WTC11 (cell line): ENCODE measurements at regions not wholly inside any gene's neighbourhood (a gene's known extent, or its start where the extent isn't known, plus 50 kb on each side); places are given as distances from the start of the nearest gene placed in this dataset.

Source experiments
- ATAC-seq: fragments of 200-7000 bp; cut with Tn5 transposase; 2 replicates; pipeline ENCODE4 v1.10.0; 2021; ENCODE audit warnings: mild to moderate bottlenecking, moderate library complexity
- CTCF ChIA-PET: fragments of 300-600 bp; sonication (Branson Sonifier 250); formaldehyde crosslinking; loops from one replicate; lab custom pipeline; 2021; ENCODE audit warnings: antibody characterized with exemption; lab: Charles Lee
- POLR2A ChIA-PET: fragments of 350-600 bp; sonication (Branson Sonifier 250); formaldehyde crosslinking; loops from one replicate; lab custom pipeline; 2021; ENCODE audit warnings: antibody characterized with exemption; lab: Charles Lee
- DNase-seq: peaks from one replicate; pipeline ENCODE4 v3.0.0; 2021; ENCODE audit warnings: low spot score
- H3K27ac Mint-ChIP-seq: 2 replicates; pipeline ENCODE4 v1.8.0; 2021; ENCODE audit warnings: mixed read lengths
- H3K27me3 Mint-ChIP-seq: 2 replicates; pipeline ENCODE4 v1.8.0; 2021; ENCODE audit warnings: low read depth, mild to moderate bottlenecking, moderate library complexity, mixed read lengths
- H3K36me3 Mint-ChIP-seq: 2 replicates; pipeline ENCODE4 v1.8.0; 2021; ENCODE audit warnings: mixed read lengths
- H3K4me1 Mint-ChIP-seq: 2 replicates; pipeline ENCODE4 v1.8.0; 2022; ENCODE audit warnings: mixed read lengths
- H3K4me3 Mint-ChIP-seq: 2 replicates; pipeline ENCODE4 v1.8.0; 2021; ENCODE audit warnings: mild to moderate bottlenecking, moderate library complexity, mixed read lengths
- H3K9me3 Mint-ChIP-seq: 2 replicates; pipeline ENCODE4 v1.8.0; 2021; ENCODE audit warnings: mixed read lengths
- CBFB ChIP-seq: sonication (generic); formaldehyde crosslinking; IDR thresholded peaks from 2 replicates; pipeline ENCODE4 v1.8.1; 2022; ENCODE audit warnings: mild to moderate bottlenecking, low read depth, missing genetic modification reagents
- CREM ChIP-seq: sonication (generic); formaldehyde crosslinking; IDR thresholded peaks from 2 replicates; pipeline ENCODE4 v1.8.1; 2022; ENCODE audit warnings: mild to moderate bottlenecking, missing genetic modification reagents, moderate library complexity
- EMX1 ChIP-seq: fragments of 250-450 bp; sonication (Bioruptor Pico); IDR thresholded peaks from 2 replicates; pipeline ENCODE4 v1.8.0; 2021; ENCODE audit warnings: mild to moderate bottlenecking
- ESRRA ChIP-seq: sonication (generic); formaldehyde crosslinking; IDR thresholded peaks from 2 replicates; pipeline ENCODE4 v1.8.1; 2022; ENCODE audit warnings: mild to moderate bottlenecking, missing genetic modification reagents, borderline replicate concordance
- FOXJ3 ChIP-seq: sonication (generic); formaldehyde crosslinking; IDR thresholded peaks from 2 replicates; pipeline ENCODE4 v1.9.0; 2021; ENCODE audit warnings: missing genetic modification reagents, mild to moderate bottlenecking, borderline replicate concordance
- FOXK1 ChIP-seq: sonication (generic); formaldehyde crosslinking; IDR thresholded peaks from 2 replicates; pipeline ENCODE4 v1.8.0; 2022; ENCODE audit warnings: mild to moderate bottlenecking, moderate library complexity, missing genetic modification reagents
- GTF2I ChIP-seq: fragments of 250-450 bp; sonication (Bioruptor Pico); conservative IDR thresholded peaks from 2 replicates; pipeline ENCODE4 v1.4.0; 2021; ENCODE audit warnings: mild to moderate bottlenecking
- HMGA2 ChIP-seq: fragments of 250-450 bp; sonication (Bioruptor Pico); IDR thresholded peaks from 2 replicates; pipeline ENCODE4 v1.4.0; 2021; ENCODE audit warnings: mild to moderate bottlenecking, moderate library complexity
- KAT7 ChIP-seq: sonication (generic); formaldehyde crosslinking; IDR thresholded peaks from 2 replicates; pipeline ENCODE4 v1.8.1; 2023; ENCODE audit warnings: missing genetic modification reagents, mild to moderate bottlenecking, borderline replicate concordance
- PRRX2 ChIP-seq: fragments of 250-450 bp; sonication (Bioruptor Pico); IDR thresholded peaks from 2 replicates; pipeline ENCODE4 v1.8.0; 2021; ENCODE audit warnings: mild to moderate bottlenecking
- TEAD1 ChIP-seq: sonication (generic); formaldehyde crosslinking; IDR thresholded peaks from 2 replicates; pipeline ENCODE4 v1.8.0; 2022; ENCODE audit warnings: mild to moderate bottlenecking, missing genetic modification reagents
- TEAD4 ChIP-seq: sonication (generic); formaldehyde crosslinking; IDR thresholded peaks from 2 replicates; pipeline ENCODE4 v1.8.0; 2022; ENCODE audit warnings: mild to moderate bottlenecking, missing genetic modification reagents
- ZBTB21 ChIP-seq: sonication (generic); formaldehyde crosslinking; IDR thresholded peaks from 2 replicates; pipeline ENCODE4 v1.8.1; 2023; ENCODE audit warnings: mild to moderate bottlenecking, missing genetic modification reagents, borderline replicate concordance
- ZNF281 ChIP-seq: sonication (generic); formaldehyde crosslinking; IDR thresholded peaks from 2 replicates; pipeline ENCODE4 v1.8.0; 2023; ENCODE audit warnings: mild to moderate bottlenecking, missing genetic modification reagents
- ZNF317 ChIP-seq: sonication (generic); formaldehyde crosslinking; IDR thresholded peaks from 2 replicates; pipeline ENCODE4 v1.8.1; 2023; ENCODE audit warnings: low read depth, mild to moderate bottlenecking, moderate library complexity, missing genetic modification reagents, borderline replicate concordance
- ZNF396 ChIP-seq: fragments of 250-450 bp; sonication (Bioruptor Pico); IDR thresholded peaks from 2 replicates; pipeline ENCODE4 v1.8.0; 2021; ENCODE audit warnings: mild to moderate bottlenecking, moderate library complexity, borderline replicate concordance
- TF ChIP-seq, protein P1 (sequence below): fragments of 250-450 bp; sonication (Bioruptor Pico); conservative IDR thresholded peaks from 2 replicates; pipeline ENCODE4 v1.9.0; 2021; ENCODE audit warnings: mild to moderate bottlenecking
- TF ChIP-seq, protein P2 (sequence below): sonication (generic); formaldehyde crosslinking; IDR thresholded peaks from 2 replicates; pipeline ENCODE4 v1.8.1; 2023; ENCODE audit warnings: mild to moderate bottlenecking, missing genetic modification reagents
- TF ChIP-seq, protein P3 (sequence below): sonication (generic); formaldehyde crosslinking; IDR thresholded peaks from 2 replicates; pipeline ENCODE4 v1.8.0; 2023; ENCODE audit warnings: missing genetic modification reagents, mild to moderate bottlenecking, borderline replicate concordance
- TF ChIP-seq, protein P4 (sequence below): fragments of 200-600 bp; IDR thresholded peaks from 2 replicates; pipeline ENCODE4 v1.8.0; 2022; ENCODE audit warnings: antibody characterized with exemption

- TF ChIP-seq ZNF396 (CRISPR knock-in tag) (no peak), EMX1 (CRISPR knock-in tag) (no peak), GTF2I (CRISPR knock-in tag) (no peak), KAT7 (no peak), FOXK1 (no peak)
Observed at GRCh38 chr16:51881731-51882130, 665.2 kb downstream of the TOX3 start (continued).

- no peak for ATAC-seq
Observed at GRCh38 chr16:51880776-51881175, 666.2 kb downstream of the TOX3 start.

DNA sequence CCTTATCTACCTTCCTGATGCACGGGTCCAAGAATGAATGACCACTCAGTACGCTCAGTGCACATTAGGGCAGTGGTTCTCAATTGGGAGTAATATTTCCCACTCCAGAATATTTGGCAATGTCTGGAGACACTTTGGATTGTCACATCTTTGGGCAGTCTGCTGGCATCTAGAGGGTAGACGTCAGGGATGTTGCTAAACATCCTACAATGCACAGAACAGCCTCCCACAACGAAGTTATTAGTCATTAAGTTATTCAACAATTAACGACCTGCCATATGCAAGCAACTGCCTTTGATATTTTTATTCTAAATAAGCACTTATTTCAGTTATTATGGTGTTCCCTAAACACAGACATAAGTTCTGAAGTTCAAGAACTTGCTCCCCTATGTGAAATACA lies 669.3 kb downstream of the TOX3 start:
- H3K4me3 Mint-ChIP-seq: no peak overlapping the region
- no peak overlapping the region for H3K27ac Mint-ChIP-seq
- peaks cover 5% of the 10 kb centered on the region; the same call in 1 of the 2 replicates for H3K9me3 Mint-ChIP-seq
- H3K36me3 Mint-ChIP-seq: no peaks in the 10 kb centered on the region
- ATAC-seq (no peak), DNase-seq (no peak)
- TF ChIP-seq ZNF281 (CRISPR knock-in tag) (no peak), EMX1 (CRISPR knock-in tag) (no peak), CBFB (CRISPR knock-in tag) (no peak), ESRRA (CRISPR knock-in tag) (no peak), ZNF317 (CRISPR knock-in tag) (no peak)
- TF ChIP-seq, protein P1, sequence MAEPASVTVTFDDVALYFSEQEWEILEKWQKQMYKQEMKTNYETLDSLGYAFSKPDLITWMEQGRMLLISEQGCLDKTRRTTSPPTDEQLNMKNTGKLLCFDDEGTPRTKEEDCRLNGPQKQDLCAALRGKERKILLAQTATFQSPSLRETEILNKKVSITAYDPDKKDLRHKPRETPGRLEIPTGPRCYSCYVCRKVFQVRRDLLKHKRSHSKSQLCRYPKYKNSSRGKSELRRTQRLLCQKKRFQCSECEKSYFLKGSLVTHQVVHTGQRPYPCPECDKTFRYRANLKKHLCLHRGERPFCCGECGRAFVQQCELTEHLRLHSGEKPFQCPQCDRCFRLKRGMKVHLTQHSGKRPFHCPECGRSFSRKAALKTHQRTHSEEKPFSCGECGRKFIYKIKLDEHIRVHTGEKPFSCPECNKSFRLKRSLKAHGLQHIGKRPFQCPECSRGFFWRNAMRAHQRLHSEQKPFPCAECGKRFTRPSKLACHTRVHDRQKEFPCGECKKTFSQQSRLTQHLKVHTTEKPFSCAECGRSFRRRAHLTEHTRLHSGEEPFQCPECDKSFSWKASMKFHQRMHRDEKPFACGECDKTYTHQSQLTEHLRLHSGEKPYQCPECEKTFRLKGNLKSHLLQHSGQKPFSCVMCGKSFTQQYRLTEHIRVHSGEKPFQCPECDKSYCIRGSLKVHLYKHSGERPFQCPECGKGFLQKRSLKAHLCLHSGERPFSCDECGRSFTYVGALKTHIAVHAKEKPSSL: no peak
- no peaks in the 10 kb centered on the region for H3K27me3 Mint-ChIP-seq
- ChIA-PET POLR2A (no interaction called here), CTCF (no interaction called here)
- H3K4me1 Mint-ChIP-seq: peaks cover 40% of the 10 kb centered on the region

More at GRCh38 chr16:51880776-51881175, 666.2 kb downstream of the TOX3 start:
- Mint-ChIP-seq H3K9me3 (no peaks in the 10 kb centered on the region), H3K27me3 (no peaks in the 10 kb centered on the region), H3K27ac (no peak overlapping the region), H3K4me3 (no peak overlapping the region), H3K36me3 (no peaks in the 10 kb centered on the region), H3K4me1 (peaks cover 31% of the 10 kb centered on the region)
- ChIA-PET POLR2A (interaction anchor here (0.6 kb wide), 1 partner anchor 9 kb away, joined by 4 read pairs; no protein-coding TSS in a partner anchor), CTCF (no interaction called here)
- TF ChIP-seq, protein P2, sequence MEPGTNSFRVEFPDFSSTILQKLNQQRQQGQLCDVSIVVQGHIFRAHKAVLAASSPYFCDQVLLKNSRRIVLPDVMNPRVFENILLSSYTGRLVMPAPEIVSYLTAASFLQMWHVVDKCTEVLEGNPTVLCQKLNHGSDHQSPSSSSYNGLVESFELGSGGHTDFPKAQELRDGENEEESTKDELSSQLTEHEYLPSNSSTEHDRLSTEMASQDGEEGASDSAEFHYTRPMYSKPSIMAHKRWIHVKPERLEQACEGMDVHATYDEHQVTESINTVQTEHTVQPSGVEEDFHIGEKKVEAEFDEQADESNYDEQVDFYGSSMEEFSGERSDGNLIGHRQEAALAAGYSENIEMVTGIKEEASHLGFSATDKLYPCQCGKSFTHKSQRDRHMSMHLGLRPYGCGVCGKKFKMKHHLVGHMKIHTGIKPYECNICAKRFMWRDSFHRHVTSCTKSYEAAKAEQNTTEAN (CRISPR knock-in tag): no peak
- TF ChIP-seq ZBTB21 (CRISPR knock-in tag) (no peak), KAT7 (no peak), HMGA2 (CRISPR knock-in tag) (no peak), TEAD4 (CRISPR knock-in tag) (no peak), PRRX2 (CRISPR knock-in tag) (no peak), TEAD1 (CRISPR knock-in tag) (no peak), CREM (CRISPR knock-in tag) (no peak), FOXJ3 (CRISPR knock-in tag) (no peak)
- TF ChIP-seq, protein P3, sequence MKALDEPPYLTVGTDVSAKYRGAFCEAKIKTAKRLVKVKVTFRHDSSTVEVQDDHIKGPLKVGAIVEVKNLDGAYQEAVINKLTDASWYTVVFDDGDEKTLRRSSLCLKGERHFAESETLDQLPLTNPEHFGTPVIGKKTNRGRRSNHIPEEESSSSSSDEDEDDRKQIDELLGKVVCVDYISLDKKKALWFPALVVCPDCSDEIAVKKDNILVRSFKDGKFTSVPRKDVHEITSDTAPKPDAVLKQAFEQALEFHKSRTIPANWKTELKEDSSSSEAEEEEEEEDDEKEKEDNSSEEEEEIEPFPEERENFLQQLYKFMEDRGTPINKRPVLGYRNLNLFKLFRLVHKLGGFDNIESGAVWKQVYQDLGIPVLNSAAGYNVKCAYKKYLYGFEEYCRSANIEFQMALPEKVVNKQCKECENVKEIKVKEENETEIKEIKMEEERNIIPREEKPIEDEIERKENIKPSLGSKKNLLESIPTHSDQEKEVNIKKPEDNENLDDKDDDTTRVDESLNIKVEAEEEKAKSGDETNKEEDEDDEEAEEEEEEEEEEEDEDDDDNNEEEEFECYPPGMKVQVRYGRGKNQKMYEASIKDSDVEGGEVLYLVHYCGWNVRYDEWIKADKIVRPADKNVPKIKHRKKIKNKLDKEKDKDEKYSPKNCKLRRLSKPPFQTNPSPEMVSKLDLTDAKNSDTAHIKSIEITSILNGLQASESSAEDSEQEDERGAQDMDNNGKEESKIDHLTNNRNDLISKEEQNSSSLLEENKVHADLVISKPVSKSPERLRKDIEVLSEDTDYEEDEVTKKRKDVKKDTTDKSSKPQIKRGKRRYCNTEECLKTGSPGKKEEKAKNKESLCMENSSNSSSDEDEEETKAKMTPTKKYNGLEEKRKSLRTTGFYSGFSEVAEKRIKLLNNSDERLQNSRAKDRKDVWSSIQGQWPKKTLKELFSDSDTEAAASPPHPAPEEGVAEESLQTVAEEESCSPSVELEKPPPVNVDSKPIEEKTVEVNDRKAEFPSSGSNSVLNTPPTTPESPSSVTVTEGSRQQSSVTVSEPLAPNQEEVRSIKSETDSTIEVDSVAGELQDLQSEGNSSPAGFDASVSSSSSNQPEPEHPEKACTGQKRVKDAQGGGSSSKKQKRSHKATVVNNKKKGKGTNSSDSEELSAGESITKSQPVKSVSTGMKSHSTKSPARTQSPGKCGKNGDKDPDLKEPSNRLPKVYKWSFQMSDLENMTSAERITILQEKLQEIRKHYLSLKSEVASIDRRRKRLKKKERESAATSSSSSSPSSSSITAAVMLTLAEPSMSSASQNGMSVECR (CRISPR knock-in tag): no peak
- TF ChIP-seq, protein P4, sequence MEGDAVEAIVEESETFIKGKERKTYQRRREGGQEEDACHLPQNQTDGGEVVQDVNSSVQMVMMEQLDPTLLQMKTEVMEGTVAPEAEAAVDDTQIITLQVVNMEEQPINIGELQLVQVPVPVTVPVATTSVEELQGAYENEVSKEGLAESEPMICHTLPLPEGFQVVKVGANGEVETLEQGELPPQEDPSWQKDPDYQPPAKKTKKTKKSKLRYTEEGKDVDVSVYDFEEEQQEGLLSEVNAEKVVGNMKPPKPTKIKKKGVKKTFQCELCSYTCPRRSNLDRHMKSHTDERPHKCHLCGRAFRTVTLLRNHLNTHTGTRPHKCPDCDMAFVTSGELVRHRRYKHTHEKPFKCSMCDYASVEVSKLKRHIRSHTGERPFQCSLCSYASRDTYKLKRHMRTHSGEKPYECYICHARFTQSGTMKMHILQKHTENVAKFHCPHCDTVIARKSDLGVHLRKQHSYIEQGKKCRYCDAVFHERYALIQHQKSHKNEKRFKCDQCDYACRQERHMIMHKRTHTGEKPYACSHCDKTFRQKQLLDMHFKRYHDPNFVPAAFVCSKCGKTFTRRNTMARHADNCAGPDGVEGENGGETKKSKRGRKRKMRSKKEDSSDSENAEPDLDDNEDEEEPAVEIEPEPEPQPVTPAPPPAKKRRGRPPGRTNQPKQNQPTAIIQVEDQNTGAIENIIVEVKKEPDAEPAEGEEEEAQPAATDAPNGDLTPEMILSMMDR: no peak
- no peak for DNase-seq
